Smooth muscle cell (in vitro differentiated cells): ENCODE measurements at regions not wholly inside any gene's neighbourhood (a gene's known extent, or its start where the extent isn't known, plus 50 kb on each side); places are given as distances from the start of the nearest gene placed in this dataset.

Experiments used
- DNase-seq: peaks from one replicate; lab custom pipeline; 2025; ENCODE audit not compliant: unreplicated experiment; lab: John Stamatoyannopoulos, UW
- H2AFZ ChIP-seq: fragments of 200-600 bp; sonication (generic); 2 replicates; pipeline ENCODE4 v1.6.0; 2016; ENCODE audit warnings: antibody characterized with exemption, low read depth, mild to moderate bottlenecking
- H3F3A ChIP-seq: fragments of 200-600 bp; sonication (generic); 2 replicates; pipeline ENCODE4 v1.6.0; 2017; ENCODE audit warnings: antibody characterized with exemption, low read depth
- H3K27ac ChIP-seq: fragments of 200-600 bp; sonication (generic); 2 replicates; pipeline ENCODE4 v1.5.1; 2016; ENCODE audit warnings: low read depth, mild to moderate bottlenecking
- H3K27me3 ChIP-seq: fragments of 200-600 bp; sonication (generic); 2 replicates; pipeline ENCODE4 v1.6.1; 2016; ENCODE audit warnings: low read depth, mild to moderate bottlenecking
- H3K36me3 ChIP-seq: fragments of 200-600 bp; sonication (generic); 2 replicates; pipeline ENCODE4 v1.5.1; 2016; ENCODE audit warnings: low read depth
- H3K4me1 ChIP-seq: fragments of 200-600 bp; sonication (generic); 2 replicates; pipeline ENCODE4 v1.5.1; 2016; ENCODE audit warnings: low read depth
- H3K4me2 ChIP-seq: fragments of 200-600 bp; sonication (generic); 2 replicates; pipeline ENCODE4 v1.6.0; 2016; ENCODE audit warnings: mild to moderate bottlenecking
- H3K4me3 ChIP-seq: fragments of 200-600 bp; sonication (generic); 2 replicates; pipeline ENCODE4 v1.5.1; 2016; ENCODE audit warnings: mild to moderate bottlenecking
- H3K79me2 ChIP-seq: fragments of 200-600 bp; sonication (generic); 2 replicates; pipeline ENCODE4 v1.6.0; 2016; ENCODE audit warnings: low read depth, mild to moderate bottlenecking
- H3K9ac ChIP-seq: fragments of 200-600 bp; sonication (generic); 2 replicates; pipeline ENCODE4 v1.6.0; 2016; ENCODE audit warnings: low read depth
- H3K9me3 ChIP-seq: fragments of 200-600 bp; sonication (generic); replicated peaks from 2 replicates; pipeline ENCODE4 v1.5.1; 2016; ENCODE audit warnings: low read depth
- H4K20me1 ChIP-seq: fragments of 200-600 bp; sonication (generic); 2 replicates; pipeline ENCODE4 v1.6.0; 2016; ENCODE audit warnings: low read depth
- WGBS: methylation state at CpG from one replicate; pipeline ENCODE4 v1.1.7; 2016; ENCODE audit warnings: low lambda C conversion rate; 5-methylcytosine and 5-hydroxymethylcytosine counted together
- TF ChIP-seq, protein P1 (sequence below): fragments of 200-600 bp; sonication (generic); IDR thresholded peaks from 2 replicates; pipeline ENCODE4 v1.5.1; 2017; ENCODE audit warnings: borderline replicate concordance, mild to moderate bottlenecking, antibody characterized with exemption; ENCODE audit not compliant: insufficient read depth, poor library complexity, severe bottlenecking

DNA sequence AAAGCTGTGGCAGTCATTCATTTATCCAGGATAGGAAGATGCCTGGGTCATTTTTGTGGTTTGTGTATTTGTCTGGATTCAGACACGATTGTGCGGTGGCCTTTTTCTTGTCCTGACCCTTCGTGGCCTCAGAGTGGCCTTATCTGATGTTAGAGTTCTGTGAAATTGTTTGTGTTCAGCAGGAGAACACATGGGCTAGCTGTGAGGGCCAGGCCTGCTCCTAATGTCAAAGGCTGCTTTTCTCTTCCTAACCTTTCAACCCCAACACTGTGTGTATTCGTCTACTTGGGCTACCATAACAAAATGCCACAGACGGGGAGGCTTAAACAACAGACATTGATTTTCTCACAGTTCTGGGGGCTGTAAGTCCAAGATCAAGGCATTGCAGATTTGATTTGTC lies 321.8 kb downstream of the CD83 start:
- 76% methylated on average over 5 of the region's 5 CpGs for WGBS
- no peaks in the 10 kb centered on the region for H3F3A ChIP-seq
- H3K9me3 ChIP-seq, result no peaks in the 10 kb centered on the region
- no peak overlapping the region for H3K27ac ChIP-seq
- no peaks in the 10 kb centered on the region for H3K36me3 ChIP-seq
- no peaks in the 10 kb centered on the region for H4K20me1 ChIP-seq
- no peaks in the 10 kb centered on the region for H3K27me3 ChIP-seq
- H3K4me2 ChIP-seq, result no peak overlapping the region
- peaks cover 35% of the 10 kb centered on the region for H3K4me1 ChIP-seq
- TF ChIP-seq, protein P1, sequence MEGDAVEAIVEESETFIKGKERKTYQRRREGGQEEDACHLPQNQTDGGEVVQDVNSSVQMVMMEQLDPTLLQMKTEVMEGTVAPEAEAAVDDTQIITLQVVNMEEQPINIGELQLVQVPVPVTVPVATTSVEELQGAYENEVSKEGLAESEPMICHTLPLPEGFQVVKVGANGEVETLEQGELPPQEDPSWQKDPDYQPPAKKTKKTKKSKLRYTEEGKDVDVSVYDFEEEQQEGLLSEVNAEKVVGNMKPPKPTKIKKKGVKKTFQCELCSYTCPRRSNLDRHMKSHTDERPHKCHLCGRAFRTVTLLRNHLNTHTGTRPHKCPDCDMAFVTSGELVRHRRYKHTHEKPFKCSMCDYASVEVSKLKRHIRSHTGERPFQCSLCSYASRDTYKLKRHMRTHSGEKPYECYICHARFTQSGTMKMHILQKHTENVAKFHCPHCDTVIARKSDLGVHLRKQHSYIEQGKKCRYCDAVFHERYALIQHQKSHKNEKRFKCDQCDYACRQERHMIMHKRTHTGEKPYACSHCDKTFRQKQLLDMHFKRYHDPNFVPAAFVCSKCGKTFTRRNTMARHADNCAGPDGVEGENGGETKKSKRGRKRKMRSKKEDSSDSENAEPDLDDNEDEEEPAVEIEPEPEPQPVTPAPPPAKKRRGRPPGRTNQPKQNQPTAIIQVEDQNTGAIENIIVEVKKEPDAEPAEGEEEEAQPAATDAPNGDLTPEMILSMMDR, result no peak
- DNase-seq, result no peak
- H2AFZ ChIP-seq, result no peak overlapping the region
- H3K9ac ChIP-seq, result no peak overlapping the region
- no peaks in the 10 kb centered on the region for H3K79me2 ChIP-seq
- H3K4me3 ChIP-seq, result no peak overlapping the region

DNA sequence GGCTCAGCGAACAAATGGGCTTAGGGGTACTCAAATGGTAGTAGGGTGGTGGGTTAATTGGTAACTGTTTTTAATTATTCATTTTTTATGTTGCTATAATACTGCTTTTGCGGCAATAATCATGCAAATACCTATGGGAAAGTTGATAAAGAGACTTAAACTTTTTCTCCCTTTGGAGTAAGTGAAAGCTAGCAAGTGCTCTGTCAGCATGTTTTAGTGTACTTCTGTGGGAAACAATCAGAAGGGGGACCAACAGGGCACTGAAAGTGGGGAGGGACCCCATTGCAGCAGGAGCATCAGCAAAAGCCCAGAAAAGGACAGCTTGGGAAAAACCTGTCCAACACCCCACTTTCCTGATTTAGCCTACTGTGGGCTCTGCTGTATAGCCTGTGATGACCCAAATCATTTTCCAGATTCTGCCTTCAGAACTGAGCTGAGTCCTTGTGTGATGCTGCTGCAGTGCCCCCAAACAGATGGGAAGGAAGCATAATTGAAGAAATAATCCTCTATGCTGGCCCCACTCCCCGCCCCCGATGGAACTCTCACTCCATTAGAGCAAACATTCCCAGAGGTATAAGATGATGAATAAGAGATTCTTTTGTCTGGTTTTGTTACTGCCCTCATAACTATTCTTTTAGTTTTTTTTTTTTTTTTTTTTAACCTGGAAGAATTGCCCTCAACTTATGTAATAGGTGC lies 322.8 kb downstream of the CD83 start:
- Histone ChIP-seq H3K9ac (no peak overlapping the region), H3K4me2 (no peak overlapping the region), H4K20me1 (no peaks in the 10 kb centered on the region), H3K9me3 (no peaks in the 10 kb centered on the region), H3K27me3 (no peaks in the 10 kb centered on the region), H3K79me2 (no peaks in the 10 kb centered on the region), H3K36me3 (no peaks in the 10 kb centered on the region), H2AFZ (no peak overlapping the region), H3F3A (no peaks in the 10 kb centered on the region), H3K4me3 (no peak overlapping the region), H3K4me1 (peaks cover 35% of the 10 kb centered on the region), H3K27ac (no peak overlapping the region)
- DNase-seq, result no peak
- TF ChIP-seq, protein P1, result no peak
- 94% methylated on average over 4 of the region's 4 CpGs for WGBS

DNA sequence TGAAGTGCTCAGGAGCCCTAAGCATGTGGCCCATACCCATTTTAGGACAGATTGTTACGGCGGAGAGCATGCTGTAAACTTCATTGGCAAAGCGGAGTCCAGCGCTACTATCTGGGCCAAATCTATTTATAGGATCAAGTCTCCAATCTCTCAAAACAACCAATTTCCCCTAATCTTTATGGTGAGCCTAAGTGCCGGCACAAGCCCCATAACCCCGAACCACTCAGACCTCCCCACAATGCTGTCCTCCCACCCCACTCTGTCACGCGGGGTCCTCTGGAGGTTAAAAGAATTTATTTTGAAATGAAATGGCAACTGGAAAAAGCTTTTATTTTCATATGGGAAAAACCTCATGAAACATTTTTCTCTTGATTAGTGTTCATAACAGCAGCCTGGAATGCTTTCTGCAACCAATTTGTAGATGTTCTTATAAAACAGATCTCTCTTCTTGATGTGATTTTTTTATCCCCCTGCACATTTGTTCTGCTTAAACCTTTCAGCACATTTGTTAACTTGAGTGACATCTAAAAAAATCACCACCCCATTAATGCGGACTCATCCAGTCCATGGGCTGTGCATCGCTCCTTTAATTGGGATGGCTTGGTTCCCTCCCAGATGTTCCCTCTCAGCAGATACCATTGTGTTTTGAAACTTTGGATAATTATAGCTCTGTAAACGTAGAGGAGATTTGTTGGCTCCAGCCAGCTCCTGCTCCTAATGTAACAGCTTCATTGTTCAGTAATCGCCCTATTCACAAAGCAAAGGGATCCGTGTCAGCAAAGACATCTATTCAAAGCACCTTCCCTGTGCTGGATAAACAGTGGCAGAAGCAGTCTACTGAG lies 323.6 kb downstream of the CD83 start:
- 43% methylated on average over 13 of the region's 13 CpGs for WGBS

More for the DNA sequence above, 323.6 kb downstream of the CD83 start:
- Histone ChIP-seq H3K4me3 (no peak overlapping the region), H3K9ac (no peak overlapping the region), H3K4me2 (no peak overlapping the region), H3F3A (no peaks in the 10 kb centered on the region), H2AFZ (no peak overlapping the region), H3K79me2 (no peaks in the 10 kb centered on the region), H3K36me3 (no peaks in the 10 kb centered on the region), H3K4me1 (peaks cover 35% of the 10 kb centered on the region), H3K27me3 (no peaks in the 10 kb centered on the region), H4K20me1 (no peaks in the 10 kb centered on the region), H3K27ac (no peak overlapping the region), H3K9me3 (no peaks in the 10 kb centered on the region)
- no peak for DNase-seq
- TF ChIP-seq, protein P1, result no peak
